Testis (tissue), 2 donors: ENCODE measurements at regions not wholly inside any gene's neighbourhood (a gene's known extent, or its start where the extent isn't known, plus 50 kb on each side); places are given as distances from the start of the nearest gene placed in this dataset.

Experiments
- DNase-seq: peaks from one replicate; pipeline ENCODE4 v3.0.0-alpha.2; 2019
- H3K27ac ChIP-seq, 2 donors: fragments of 200-600 bp; sonication (generic); one replicate each; pipeline ENCODE4 v1.5.1; 2019
- H3K27me3 ChIP-seq: fragments of 200-600 bp; sonication (generic); one replicate; pipeline ENCODE4 v1.5.1; 2019
- H3K36me3 ChIP-seq: fragments of 200-600 bp; sonication (generic); one replicate; pipeline ENCODE4 v1.5.1; 2017; ENCODE audit warnings: low read depth; ENCODE audit errors: missing control alignments
- H3K4me1 ChIP-seq: fragments of 200-600 bp; sonication (generic); one replicate; pipeline ENCODE4 v1.5.1; 2019
- H3K4me3 ChIP-seq, 2 donors: fragments of 200-600 bp; sonication (generic); one replicate each; pipeline ENCODE4 v1.5.1; 2017 to 2019
- H3K9me3 ChIP-seq: fragments of 200-600 bp; sonication (generic); one replicate; pipeline ENCODE4 v1.5.1; 2017
- POLR2A ChIP-seq: fragments of 450-650 bp; IDR thresholded peaks from one replicate; pipeline ENCODE4 v1.6.1; 2017; ENCODE audit warnings: antibody characterized with exemption, mild to moderate bottlenecking, moderate library complexity
- WGBS, 2 donors: methylation state at CpG; one replicate each; pipeline ENCODE4 v1.1.5; 2018; 5-methylcytosine and 5-hydroxymethylcytosine counted together
- intact Hi-C: fragments of 100-400 bp; cut with DNase I; formaldehyde crosslinking; loops from one replicate; pipeline ENCODE4 v1.15.1; 2023; ENCODE audit warnings: low total_unique reads
- TF ChIP-seq, protein P1 (sequence below), 3 experiments: fragments of 450-650 bp in 2 of 3; fragments of 200-600 bp in 1 of 3; sonication (generic) in 1 of 3; IDR thresholded peaks; one replicate each; pipeline ENCODE4 v1.5.1; 2016 to 2019; ENCODE audit warnings: antibody characterized with exemption in 3 of 3, mild to moderate bottlenecking in 2 of 3, moderate library complexity in 1 of 3

DNA sequence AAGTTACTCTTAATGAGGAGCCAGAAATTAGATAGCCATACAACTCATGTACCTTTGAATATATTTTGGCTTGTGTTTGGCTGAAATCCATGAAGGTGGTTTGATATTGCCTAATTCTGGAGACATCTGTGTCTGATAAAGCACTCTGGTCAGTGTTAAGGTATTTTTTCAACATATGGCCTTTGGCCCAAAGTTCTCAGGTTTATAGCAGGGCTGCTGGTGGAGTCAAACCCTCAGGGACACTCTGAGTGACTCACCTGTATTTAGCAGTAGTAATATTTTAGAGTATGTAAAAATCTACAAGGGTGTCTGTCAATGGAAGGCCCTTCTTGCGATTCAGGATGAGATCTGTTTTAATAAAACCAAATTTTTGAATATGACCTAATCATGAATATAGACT is 666.5 kb downstream of the SLC4A3 start:
- no peak for DNase-seq
- TF ChIP-seq, protein P1, sequence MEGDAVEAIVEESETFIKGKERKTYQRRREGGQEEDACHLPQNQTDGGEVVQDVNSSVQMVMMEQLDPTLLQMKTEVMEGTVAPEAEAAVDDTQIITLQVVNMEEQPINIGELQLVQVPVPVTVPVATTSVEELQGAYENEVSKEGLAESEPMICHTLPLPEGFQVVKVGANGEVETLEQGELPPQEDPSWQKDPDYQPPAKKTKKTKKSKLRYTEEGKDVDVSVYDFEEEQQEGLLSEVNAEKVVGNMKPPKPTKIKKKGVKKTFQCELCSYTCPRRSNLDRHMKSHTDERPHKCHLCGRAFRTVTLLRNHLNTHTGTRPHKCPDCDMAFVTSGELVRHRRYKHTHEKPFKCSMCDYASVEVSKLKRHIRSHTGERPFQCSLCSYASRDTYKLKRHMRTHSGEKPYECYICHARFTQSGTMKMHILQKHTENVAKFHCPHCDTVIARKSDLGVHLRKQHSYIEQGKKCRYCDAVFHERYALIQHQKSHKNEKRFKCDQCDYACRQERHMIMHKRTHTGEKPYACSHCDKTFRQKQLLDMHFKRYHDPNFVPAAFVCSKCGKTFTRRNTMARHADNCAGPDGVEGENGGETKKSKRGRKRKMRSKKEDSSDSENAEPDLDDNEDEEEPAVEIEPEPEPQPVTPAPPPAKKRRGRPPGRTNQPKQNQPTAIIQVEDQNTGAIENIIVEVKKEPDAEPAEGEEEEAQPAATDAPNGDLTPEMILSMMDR (IDR thresholded peaks at IDR 0.05): no peak
- TF ChIP-seq POLR2A: no peak
- H3K36me3 ChIP-seq: no peaks in the 10 kb centered on the region
- H3K9me3 ChIP-seq: no peaks in the 10 kb centered on the region
- no peak overlapping the region for H3K4me3 ChIP-seq
- no peaks in the 10 kb centered on the region for H3K27me3 ChIP-seq
- H3K4me1 ChIP-seq: no peaks in the 10 kb centered on the region
- intact Hi-C loops: no loop called here
- 100% methylated on average over 1 of the region's 1 CpG for WGBS, 2 donors
- no peak overlapping the region for H3K27ac ChIP-seq

DNA sequence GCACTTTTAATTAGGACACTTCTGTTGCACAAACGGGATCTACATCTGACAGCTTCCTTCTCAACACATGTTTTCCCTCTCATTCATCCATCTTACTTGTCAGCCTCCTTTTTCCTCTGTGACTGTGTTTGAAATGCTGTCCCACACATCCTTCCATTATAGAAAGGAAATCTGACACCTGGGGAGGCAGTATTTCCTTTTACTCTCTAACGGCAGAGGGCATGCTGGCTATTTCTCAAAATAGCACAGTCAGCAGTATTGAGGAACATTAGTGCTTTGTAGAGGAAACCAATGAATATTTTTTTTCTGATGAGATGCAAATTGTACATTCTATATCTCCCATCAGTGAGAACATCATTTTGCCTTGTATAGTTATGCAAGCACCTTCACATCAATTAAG is 668.7 kb downstream of the SLC4A3 start:
- DNase-seq: no peak
- TF ChIP-seq, protein P1 (IDR thresholded peaks at IDR 0.05): no peak
- no peak for TF ChIP-seq POLR2A

DNA sequence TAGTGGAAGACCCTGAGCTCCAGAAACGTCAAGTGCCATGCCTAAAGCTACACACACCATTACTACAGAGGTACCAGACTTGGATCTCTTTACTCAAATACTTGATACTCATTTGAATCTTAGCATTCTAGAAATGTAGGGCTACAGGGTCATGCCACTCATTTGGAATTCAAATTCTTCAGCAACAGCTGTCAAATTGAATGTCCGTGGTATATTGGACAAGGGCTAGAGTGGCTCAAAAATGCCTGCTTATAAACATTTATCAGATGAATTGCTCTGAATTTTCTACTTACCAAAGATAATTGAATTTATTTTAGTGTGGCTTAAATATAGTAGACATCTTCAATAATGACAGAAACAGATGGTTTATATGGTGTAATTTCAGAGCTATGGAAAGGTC is 669.7 kb downstream of the SLC4A3 start:
- intact Hi-C loops: no loop called here
- TF ChIP-seq, protein P1 (IDR thresholded peaks at IDR 0.05): no peak
- no peak for TF ChIP-seq POLR2A
- no peak for DNase-seq

More for the DNA sequence above, 668.7 kb downstream of the SLC4A3 start:
- Histone ChIP-seq H3K4me3 (no peak overlapping the region), H3K4me1 (no peaks in the 10 kb centered on the region), H3K27me3 (no peaks in the 10 kb centered on the region), H3K36me3 (no peaks in the 10 kb centered on the region), H3K9me3 (no peaks in the 10 kb centered on the region), H3K27ac (no peak overlapping the region)
- intact Hi-C loops: no loop called here
- 28 to 50% methylated on average over 2 of the region's 2 CpGs for WGBS, 2 donors

GRCh38 chr2:220300806-220301205 is 673.4 kb downstream of the SLC4A3 start:
- DNase-seq: no peak
- H3K4me3 ChIP-seq: no peak overlapping the region
- TF ChIP-seq POLR2A: no peak
- TF ChIP-seq, protein P1 (IDR thresholded peaks at IDR 0.05): no peak
- no peaks in the 10 kb centered on the region for H3K9me3 ChIP-seq
- no peaks in the 10 kb centered on the region for H3K4me1 ChIP-seq
- intact Hi-C loops: no loop called here
- H3K27ac ChIP-seq: no peak overlapping the region
- H3K27me3 ChIP-seq: no peaks in the 10 kb centered on the region
- no peaks in the 10 kb centered on the region for H3K36me3 ChIP-seq
- 79 to 90% methylated on average over 3 of the region's 3 CpGs for WGBS, 2 donors

More for the DNA sequence above, 669.7 kb downstream of the SLC4A3 start:
- Histone ChIP-seq H3K27ac (no peak overlapping the region), H3K4me3 (no peak overlapping the region), H3K27me3 (no peaks in the 10 kb centered on the region), H3K36me3 (no peaks in the 10 kb centered on the region), H3K9me3 (no peaks in the 10 kb centered on the region), H3K4me1 (no peaks in the 10 kb centered on the region)
- WGBS, 2 donors: 86 to 93% methylated on average over 2 of the region's 2 CpGs

DNA sequence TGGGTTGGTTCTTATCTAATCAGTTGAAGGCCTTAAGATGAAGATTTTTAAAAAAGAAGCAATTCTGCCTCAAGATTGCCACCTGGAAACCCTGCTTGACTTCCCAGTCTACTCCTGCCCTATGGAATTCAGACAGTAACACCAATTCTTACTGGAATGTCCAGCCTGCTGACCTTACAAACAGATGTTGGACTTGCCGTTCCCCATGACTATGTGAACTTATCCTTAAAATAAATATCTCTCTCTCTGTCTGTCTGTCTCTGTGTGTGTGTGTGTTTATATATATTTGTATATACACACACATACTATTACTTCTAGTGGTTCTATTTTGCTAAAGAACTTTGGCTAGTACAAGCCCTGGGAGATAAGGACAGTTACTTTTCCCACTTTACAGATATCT is 675.3 kb downstream of the SLC4A3 start:
- no peak for TF ChIP-seq POLR2A
- TF ChIP-seq, protein P1 (IDR thresholded peaks at IDR 0.05): no peak
- no peak for DNase-seq
- H3K27me3 ChIP-seq: no peaks in the 10 kb centered on the region
- no peak overlapping the region for H3K4me3 ChIP-seq
- H3K4me1 ChIP-seq: no peaks in the 10 kb centered on the region
- no peak overlapping the region for H3K27ac ChIP-seq
- intact Hi-C loops: no loop called here
- no peaks in the 10 kb centered on the region for H3K36me3 ChIP-seq
- no peaks in the 10 kb centered on the region for H3K9me3 ChIP-seq
- WGBS, 2 donors: 75% methylated on average over 1 of the region's 1 CpG
